GM12874 (cell line): ENCODE measurements at regions not wholly inside any gene's neighbourhood (a gene's known extent, or its start where the extent isn't known, plus 50 kb on each side); places are given as distances from the start of the nearest gene placed in this dataset.

Experiments
- CTCF ChIP-seq: IDR thresholded peaks from 2 replicates; pipeline ENCODE4 v1.5.1; 2011; ENCODE audit warnings: low read depth, mild to moderate bottlenecking, control low read depth, low read length, moderate library complexity; ENCODE audit not compliant: insufficient read depth

- TF ChIP-seq CTCF: no peak
Observed at GRCh38 chr4:30456716-30457115, 263.5 kb upstream of the PCDH7 start.

- TF ChIP-seq CTCF: no peak
Observed at GRCh38 chr4:30460818-30461217, 259.4 kb upstream of the PCDH7 start.

- TF ChIP-seq CTCF: no peak
Observed at GRCh38 chr4:30461218-30461617, 259.0 kb upstream of the PCDH7 start.

GRCh38 chr4:30462445-30463090 is 257.6 kb upstream of the PCDH7 start:
- TF ChIP-seq CTCF: no peak

DNA sequence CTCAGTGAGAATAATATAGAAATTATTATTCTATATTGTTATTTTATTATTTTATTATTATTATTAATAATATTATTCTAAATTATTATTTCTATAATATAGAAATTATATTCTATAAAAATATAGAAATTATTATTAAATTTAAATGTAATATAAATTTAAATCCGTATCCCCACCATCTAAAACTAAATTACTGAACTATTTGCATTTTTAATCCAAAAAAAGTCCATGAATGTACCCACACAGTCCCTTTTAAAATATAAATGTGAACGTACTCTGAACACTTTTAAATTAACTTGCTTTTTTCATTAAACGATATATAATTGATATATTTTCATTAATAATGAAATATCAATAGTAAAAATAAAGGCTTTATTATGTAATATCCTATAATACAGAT is 248.3 kb upstream of the PCDH7 start:
- no peak for TF ChIP-seq CTCF

DNA sequence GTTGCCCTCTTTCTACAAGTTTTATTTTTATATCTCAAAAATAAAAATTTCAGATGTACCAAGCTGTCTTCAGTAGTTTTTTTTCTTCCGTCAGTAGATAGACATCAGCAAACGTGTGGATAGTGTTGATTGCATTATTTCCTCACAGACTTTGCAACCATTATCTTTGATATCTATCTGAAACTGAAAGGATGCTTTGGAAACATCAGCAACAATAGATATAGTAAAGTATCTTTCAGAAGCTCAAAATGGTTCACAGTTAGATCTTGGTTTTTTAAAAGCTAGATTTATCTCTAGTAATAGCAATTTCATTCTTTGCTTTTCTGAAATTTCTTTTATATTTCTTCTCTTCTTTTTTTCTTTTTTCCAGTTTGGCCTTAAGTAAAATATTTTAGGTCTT is 246.9 kb upstream of the PCDH7 start:
- TF ChIP-seq CTCF: no peak

GRCh38 chr4:30495251-30495650 is 224.9 kb upstream of the PCDH7 start:
- TF ChIP-seq CTCF: no peak
